ENCODE measurements at regions not wholly inside any gene's neighbourhood (a gene's known extent, or its start where the extent isn't known, plus 50 kb on each side); places are given as distances from the start of the nearest gene placed in this dataset.
A peak's percentile ranks its signal among the peaks of the same experiment; 100 is the strongest.

DNA sequence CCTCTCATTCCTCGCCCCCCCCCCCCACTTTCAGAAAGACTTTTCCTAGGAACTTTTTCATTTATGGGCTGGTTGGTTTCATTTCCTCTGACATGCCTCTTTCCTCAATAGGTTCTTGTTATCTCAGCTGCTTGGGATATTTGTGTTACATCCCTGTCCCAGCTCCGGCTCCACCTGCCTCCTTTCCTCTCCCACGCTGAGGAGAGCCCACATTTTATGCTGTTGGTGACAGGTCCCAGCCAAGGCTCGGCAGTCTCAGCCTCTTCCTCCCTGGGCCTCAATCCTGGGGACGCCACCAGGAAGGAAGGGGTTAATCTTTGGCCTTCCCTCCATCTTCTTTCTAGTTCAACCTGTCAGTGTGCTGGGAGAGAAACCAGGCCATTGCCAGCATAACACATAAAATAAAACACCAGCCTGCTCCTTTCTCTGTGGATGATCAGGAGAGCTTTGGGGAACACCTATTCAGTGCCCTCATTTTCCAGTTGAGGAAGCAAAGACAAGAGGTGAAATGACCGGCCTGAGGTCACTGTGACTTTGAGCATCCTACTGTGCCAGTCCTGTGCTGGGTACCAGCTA lies 216.9 kb upstream of the TNP1 start:
- H4K20me1 ChIP-seq = no peaks in the 10 kb centered on the region
- H3K9ac ChIP-seq = no peak overlapping the region
- H3K4me2 ChIP-seq = no peak overlapping the region
- no peaks in the 10 kb centered on the region for H3K27me3 ChIP-seq
- H3K4me3 ChIP-seq = no peak overlapping the region
- peaks cover 0 to under 1% (median 0%) of the 10 kb centered on the region in 10 experiments; a peak in 2 of 20 replicates for H3K4me1 ChIP-seq
- no peaks in the 10 kb centered on the region for H3K36me3 ChIP-seq
- no peak for TF ChIP-seq Cebpa-rat (IDR thresholded peaks at IDR 0.05)
- no peak overlapping the region for H3K27ac ChIP-seq
- H3K9me3 ChIP-seq (replicated peaks in 1 of 11) = no peaks in the 10 kb centered on the region

DNA sequence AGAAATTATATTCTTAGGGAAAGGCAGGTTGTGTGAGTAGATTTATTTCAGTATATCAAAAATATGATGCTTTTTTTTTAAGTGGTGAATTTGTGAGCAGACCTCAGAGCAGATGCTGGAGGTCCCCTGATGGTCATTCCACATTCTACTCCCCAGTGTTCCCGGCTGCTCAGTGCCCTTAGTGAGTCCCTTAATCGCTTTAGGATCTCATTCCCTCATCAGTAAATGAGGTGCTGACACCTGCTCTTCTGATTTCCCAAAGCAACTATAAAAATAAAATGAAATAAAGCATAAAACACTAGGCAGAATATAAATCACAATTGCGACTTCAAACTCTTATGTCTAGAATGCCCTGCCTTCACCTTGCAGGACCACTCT lies 216.2 kb upstream of the TNP1 start:
- TF ChIP-seq Cebpa-rat (IDR thresholded peaks at IDR 0.05) = no peak
- Histone ChIP-seq H3K36me3 (no peaks in the 10 kb centered on the region), H4K20me1 (no peaks in the 10 kb centered on the region), H3K9me3 (replicated peaks in 1 of 11) (no peaks in the 10 kb centered on the region), H3K9ac (no peak overlapping the region), H3K27ac (no peak overlapping the region), H3K4me3 (no peak overlapping the region), H3K27me3 (no peaks in the 10 kb centered on the region), H3K4me2 (no peak overlapping the region), H3K4me1 (peaks cover 0 to 7% (median 0%) of the 10 kb centered on the region in 10 experiments; a peak in 4 of 20 replicates)

DNA sequence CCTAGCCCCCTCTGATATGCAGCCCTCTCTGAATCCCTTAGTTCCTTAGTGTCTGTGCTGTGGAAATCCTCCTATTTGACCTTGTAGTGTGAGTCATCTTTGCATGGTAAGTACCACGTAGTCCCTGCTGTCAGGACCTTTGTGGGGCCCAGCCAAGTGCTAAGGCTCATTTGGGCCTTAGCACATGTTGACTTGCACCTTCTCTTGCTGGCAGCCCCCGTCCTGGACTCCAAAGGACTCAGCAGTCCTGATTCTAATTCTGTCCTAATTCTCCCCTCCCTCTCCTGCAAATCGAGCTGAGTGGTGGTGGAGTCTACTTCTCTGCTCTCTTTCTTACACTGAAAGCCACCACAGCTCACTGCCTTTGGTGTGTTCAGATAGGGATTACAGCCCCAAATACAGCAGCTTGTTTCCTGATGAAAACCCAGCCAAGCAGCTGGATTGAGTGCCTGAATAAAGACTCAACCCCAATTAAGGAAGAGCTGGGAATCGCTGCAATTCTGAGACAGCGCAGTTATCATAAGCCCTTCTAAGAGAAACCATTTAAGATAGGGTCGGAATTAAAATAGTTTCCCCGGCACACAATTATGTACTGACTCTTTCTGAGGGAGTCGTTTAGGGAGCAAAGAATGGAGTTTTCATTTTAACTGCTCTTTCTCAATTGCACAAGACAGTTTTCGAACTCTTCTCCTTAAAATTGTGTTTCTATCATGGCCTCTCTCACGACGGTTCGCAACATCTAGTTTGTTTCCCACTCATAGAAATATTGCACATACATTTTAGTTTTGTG lies 215.6 kb upstream of the TNP1 start:
- TF ChIP-seq Cebpa-rat (IDR thresholded peaks at IDR 0.05) = no peak
- Histone ChIP-seq H3K36me3 (no peaks in the 10 kb centered on the region), H3K9me3 (replicated peaks in 1 of 11) (no peaks in the 10 kb centered on the region), H3K27ac (no peak overlapping the region), H3K4me3 (no peak overlapping the region), H3K4me1 (peaks cover 0 to 10% (median 0%) of the 10 kb centered on the region in 10 experiments; a peak in 4 of 20 replicates), H3K27me3 (no peaks in the 10 kb centered on the region), H3K4me2 (no peak overlapping the region), H4K20me1 (no peaks in the 10 kb centered on the region), H3K9ac (no peak overlapping the region)

DNA sequence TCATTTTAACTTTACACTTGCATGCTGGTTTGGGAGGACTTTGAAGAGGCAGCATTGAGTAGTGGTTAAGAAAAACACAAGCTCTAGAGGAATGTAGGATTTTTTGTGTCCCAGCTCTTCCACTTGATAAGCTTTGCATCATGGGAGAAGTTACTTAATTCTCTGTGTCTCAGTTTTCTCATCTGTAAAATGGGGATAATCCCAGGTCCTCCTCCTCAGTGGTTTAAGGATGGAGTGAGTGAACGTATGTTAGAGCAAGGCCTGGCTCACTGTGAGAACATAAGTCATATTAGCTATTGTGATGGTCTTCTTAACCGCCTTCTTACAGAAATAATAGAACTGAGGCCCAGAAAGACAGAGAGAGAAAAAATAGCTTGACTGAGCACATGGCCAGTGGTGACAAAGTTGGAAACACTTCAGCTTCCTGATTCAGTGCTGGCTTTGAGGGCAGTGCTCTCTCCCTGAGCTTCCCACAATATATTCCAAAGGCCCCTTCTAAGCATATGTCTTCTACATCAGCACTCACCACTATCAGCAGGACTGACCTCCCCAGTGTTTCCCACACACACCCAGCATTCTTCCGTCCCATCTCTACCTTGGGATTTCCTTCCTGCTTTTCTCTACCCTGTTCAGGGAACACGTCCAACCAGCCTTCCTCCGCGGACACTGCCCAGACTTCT lies 214.9 kb upstream of the TNP1 start:
- Histone ChIP-seq H3K9ac (no peak overlapping the region), H3K27ac (no peak overlapping the region)
- no peak for TF ChIP-seq Cebpa-rat (IDR thresholded peaks at IDR 0.05)

DNA sequence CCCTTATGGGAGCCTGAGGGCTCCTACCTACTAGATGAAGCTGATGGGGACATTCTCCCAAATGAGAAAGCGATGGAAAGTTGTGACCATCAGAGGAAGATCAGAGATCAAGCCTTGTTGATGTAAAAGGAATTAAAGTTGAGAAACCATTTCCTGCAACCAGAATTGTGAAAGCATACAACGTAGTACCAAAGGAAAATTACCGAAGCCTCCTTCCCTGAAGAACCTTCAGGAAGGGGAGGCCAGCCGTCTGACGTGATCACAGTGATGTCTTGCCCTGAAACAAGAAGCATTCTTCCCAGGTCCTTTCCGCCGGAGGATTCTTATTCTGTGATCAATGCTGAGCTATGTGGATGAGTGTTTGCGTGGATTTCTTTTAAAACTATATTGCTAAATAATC lies 211.6 kb upstream of the TNP1 start:
- no peak for TF ChIP-seq Cebpa-rat (IDR thresholded peaks at IDR 0.05)
- Histone ChIP-seq H3K4me2 (peak overlapping the region in 6 of 11 experiments; percentile 15 to 49 (median 33); a peak in 9 of 22 replicates), H3K9ac (no peak overlapping the region), H3K36me3 (no peaks in the 10 kb centered on the region), H3K27me3 (no peaks in the 10 kb centered on the region), H3K4me1 (peaks cover 0 to 10% (median 0%) of the 10 kb centered on the region in 10 experiments; a peak in 4 of 20 replicates), H4K20me1 (no peaks in the 10 kb centered on the region), H3K4me3 (no peak overlapping the region), H3K27ac (no peak overlapping the region), H3K9me3 (replicated peaks in 1 of 11) (peaks cover 6 to 26% (median 11%) of the 10 kb centered on the region in 11 experiments; a peak in 19 of 22 replicates)

More for the DNA sequence above, 214.9 kb upstream of the TNP1 start:
- H3K9me3 ChIP-seq (replicated peaks in 1 of 11) = no peaks in the 10 kb centered on the region
- no peaks in the 10 kb centered on the region for H3K27me3 ChIP-seq
- H4K20me1 ChIP-seq = no peaks in the 10 kb centered on the region
- no peak overlapping the region for H3K4me2 ChIP-seq
- no peak overlapping the region for H3K4me3 ChIP-seq
- H3K36me3 ChIP-seq = no peaks in the 10 kb centered on the region
- peaks cover 0 to 10% (median 0%) of the 10 kb centered on the region in 10 experiments; a peak in 4 of 20 replicates for H3K4me1 ChIP-seq

DNA sequence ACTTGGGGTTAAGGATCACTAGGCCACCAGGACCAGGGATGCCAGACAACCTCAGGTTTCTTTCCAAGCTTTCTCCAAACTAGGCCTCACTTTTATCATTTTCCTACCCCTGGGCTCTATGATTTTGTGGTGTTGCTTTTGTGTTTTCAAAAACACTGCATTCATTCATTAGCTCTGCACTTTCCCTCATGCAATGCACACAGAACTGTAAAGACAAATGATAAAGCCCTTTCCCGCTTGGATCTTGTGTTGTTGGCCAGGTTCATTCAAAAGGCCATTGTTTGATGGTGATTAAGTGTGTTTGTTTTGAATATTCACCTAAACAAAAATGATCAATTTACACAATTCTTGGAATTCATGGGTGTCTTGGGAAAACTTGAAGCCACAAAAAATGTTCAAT lies 210.7 kb upstream of the TNP1 start:
- H3K4me1 ChIP-seq = peaks cover 0 to 10% (median 0%) of the 10 kb centered on the region in 10 experiments; a peak in 4 of 20 replicates
- no peaks in the 10 kb centered on the region for H4K20me1 ChIP-seq
- H3K36me3 ChIP-seq = no peaks in the 10 kb centered on the region
- no peak overlapping the region for H3K4me3 ChIP-seq
- TF ChIP-seq Cebpa-rat (IDR thresholded peaks at IDR 0.05) = no peak
- H3K27ac ChIP-seq = no peak overlapping the region
- H3K9me3 ChIP-seq (replicated peaks in 1 of 11) = peaks cover 6 to 26% (median 11%) of the 10 kb centered on the region in 11 experiments; a peak in 19 of 22 replicates
- peak overlapping the region in 2 of 11 experiments; percentile 31 to 49; a peak in 1 of 22 replicates for H3K4me2 ChIP-seq
- H3K9ac ChIP-seq = no peak overlapping the region
- H3K27me3 ChIP-seq = no peaks in the 10 kb centered on the region

DNA sequence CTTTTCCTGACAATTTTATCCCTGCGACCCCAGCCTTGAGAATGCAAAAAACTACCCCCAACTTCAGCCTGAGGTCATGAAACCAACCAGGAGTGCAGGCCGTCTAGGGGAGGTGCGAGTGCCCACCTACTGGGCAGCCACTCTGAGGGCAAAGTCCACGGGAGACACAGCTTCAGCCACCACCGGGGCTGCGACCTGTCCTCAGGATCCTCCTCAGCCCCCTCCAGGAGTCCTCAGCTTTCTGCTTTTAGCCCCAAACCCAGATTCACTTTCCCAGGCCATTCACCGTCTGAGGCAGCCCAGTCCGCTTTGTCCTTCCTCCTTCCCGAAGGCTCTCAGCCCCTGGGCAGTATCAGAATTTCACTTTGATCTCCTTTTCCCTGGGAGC lies 210.2 kb upstream of the TNP1 start:
- H3K4me2 ChIP-seq = no peak overlapping the region
- no peaks in the 10 kb centered on the region for H3K27me3 ChIP-seq
- H3K9me3 ChIP-seq (replicated peaks in 1 of 11) = peaks cover 6 to 26% (median 11%) of the 10 kb centered on the region in 11 experiments; a peak in 19 of 22 replicates
- no peak overlapping the region for H3K9ac ChIP-seq
- no peaks in the 10 kb centered on the region for H3K36me3 ChIP-seq
- no peak for TF ChIP-seq Cebpa-rat (IDR thresholded peaks at IDR 0.05)
- no peak overlapping the region for H3K4me3 ChIP-seq
- H3K27ac ChIP-seq = no peak overlapping the region
- peaks cover 0 to 10% (median 0%) of the 10 kb centered on the region in 10 experiments; a peak in 4 of 20 replicates for H3K4me1 ChIP-seq
- no peaks in the 10 kb centered on the region for H4K20me1 ChIP-seq

DNA sequence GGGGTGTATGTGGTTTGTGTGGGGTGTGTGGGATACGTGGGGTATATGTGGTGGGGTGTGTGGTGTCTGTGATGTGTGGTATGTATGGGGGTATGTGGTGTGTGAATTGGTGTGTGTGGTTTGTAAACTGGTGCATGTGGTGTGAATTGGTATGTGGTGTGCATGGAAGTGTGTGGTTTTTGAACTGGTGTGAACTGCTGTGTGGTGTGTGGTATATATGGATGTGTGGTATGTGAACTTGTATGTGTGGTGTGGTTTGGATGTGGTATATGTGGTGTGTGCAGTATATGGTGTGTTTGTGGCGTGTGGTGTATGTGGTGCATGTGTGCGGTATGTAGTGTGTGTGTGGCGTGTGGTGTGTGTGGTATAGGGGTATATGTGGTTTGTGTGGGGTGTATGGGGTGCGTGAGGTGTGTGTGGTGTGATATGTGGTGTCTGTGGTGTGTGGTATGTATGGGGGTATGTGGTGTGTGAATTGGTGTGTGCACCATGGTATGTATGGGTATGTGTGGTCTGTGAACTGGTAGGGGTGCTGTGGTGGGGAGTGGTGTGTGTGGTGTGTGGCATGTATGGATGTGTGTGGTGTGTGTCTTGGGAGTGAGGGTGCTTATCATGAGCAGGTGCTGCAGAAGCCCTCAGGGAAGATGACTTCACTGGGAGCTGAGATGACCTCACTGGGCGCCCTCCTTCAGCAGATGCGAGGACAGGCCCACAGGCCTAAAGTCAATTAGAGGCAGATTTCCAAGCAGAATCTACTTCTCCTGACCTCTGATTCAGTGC lies 209.6 kb upstream of the TNP1 start:
- no peak overlapping the region for H3K4me3 ChIP-seq
- H3K27me3 ChIP-seq = no peaks in the 10 kb centered on the region
- no peaks in the 10 kb centered on the region for H3K36me3 ChIP-seq
- no peak for TF ChIP-seq Cebpa-rat (IDR thresholded peaks at IDR 0.05)
- no peak overlapping the region for H3K9ac ChIP-seq
- H3K4me1 ChIP-seq = peaks cover 0 to 14% (median 0%) of the 10 kb centered on the region in 10 experiments; a peak in 4 of 20 replicates
- no peak overlapping the region for H3K27ac ChIP-seq
- H4K20me1 ChIP-seq = no peaks in the 10 kb centered on the region
- H3K9me3 ChIP-seq (replicated peaks in 1 of 11) = peaks cover 6 to 26% (median 11%) of the 10 kb centered on the region in 11 experiments; a peak in 19 of 22 replicates
- H3K4me2 ChIP-seq = no peak overlapping the region

All from BLaER1 treated with 17β-estradiol and CSF1 and Interleukin-3, amounts not matched to agents 10 nM and 100 nM (cell line).